ENCODE measurements at regions not wholly inside any gene's neighbourhood (a gene's known extent, or its start where the extent isn't known, plus 50 kb on each side); places are given as distances from the start of the nearest gene placed in this dataset.

DNA sequence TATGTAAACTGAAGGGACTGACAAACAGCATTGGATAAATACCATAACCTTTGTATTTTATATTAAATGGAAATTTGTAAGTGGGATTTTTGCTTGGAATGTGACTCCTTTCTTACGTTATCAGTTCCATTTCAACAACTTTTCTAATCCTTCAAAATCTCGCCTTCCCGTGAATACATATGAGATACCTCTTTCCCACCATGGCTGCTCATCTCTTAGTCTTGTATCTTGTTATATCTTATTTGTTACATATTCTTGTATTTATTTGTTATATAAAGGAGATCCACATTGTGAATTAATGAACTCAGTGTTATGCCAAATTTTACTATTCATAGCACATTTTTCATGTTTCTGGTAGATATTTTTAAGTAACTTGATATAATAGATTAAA lies 623.7 kb downstream of the MCTP2 start:
- TF ChIP-seq, protein P1, sequence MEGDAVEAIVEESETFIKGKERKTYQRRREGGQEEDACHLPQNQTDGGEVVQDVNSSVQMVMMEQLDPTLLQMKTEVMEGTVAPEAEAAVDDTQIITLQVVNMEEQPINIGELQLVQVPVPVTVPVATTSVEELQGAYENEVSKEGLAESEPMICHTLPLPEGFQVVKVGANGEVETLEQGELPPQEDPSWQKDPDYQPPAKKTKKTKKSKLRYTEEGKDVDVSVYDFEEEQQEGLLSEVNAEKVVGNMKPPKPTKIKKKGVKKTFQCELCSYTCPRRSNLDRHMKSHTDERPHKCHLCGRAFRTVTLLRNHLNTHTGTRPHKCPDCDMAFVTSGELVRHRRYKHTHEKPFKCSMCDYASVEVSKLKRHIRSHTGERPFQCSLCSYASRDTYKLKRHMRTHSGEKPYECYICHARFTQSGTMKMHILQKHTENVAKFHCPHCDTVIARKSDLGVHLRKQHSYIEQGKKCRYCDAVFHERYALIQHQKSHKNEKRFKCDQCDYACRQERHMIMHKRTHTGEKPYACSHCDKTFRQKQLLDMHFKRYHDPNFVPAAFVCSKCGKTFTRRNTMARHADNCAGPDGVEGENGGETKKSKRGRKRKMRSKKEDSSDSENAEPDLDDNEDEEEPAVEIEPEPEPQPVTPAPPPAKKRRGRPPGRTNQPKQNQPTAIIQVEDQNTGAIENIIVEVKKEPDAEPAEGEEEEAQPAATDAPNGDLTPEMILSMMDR (IDR thresholded peaks at IDR 0.05; ENCODE audit: low read length), result no peak
- TF ChIP-seq EZH2 (IDR thresholded peaks at IDR 0.05; ENCODE audit: borderline replicate concordance, low read length), result no peak
